Panc1 (cell line): ENCODE measurements at regions not wholly inside any gene's neighbourhood (a gene's known extent, or its start where the extent isn't known, plus 50 kb on each side); places are given as distances from the start of the nearest gene placed in this dataset.

ENCODE experiments used
- ATAC-seq: fragments of 200-7000 bp; cut with Tn5 transposase; 2 replicates; pipeline ENCODE4 v1.9.1; 2020; ENCODE audit warnings: mild to moderate bottlenecking, moderate library complexity
- BruUV-seq: library from RNA; stranded (reverse); fragments of 400-500 nt; replicated peaks from 2 replicates; lab custom pipeline; 2021; lab: Mats Ljungman, UMichigan
- CTCF ChIA-PET: fragments of 300-600 bp; sonication (Branson Sonifier 250); formaldehyde crosslinking; loops from one replicate; lab custom pipeline; 2022; ENCODE audit warnings: antibody characterized with exemption; lab: Charles Lee
- POLR2A ChIA-PET: fragments of 300-600 bp; sonication (Branson Sonifier 250); formaldehyde crosslinking; loops from one replicate; lab custom pipeline; 2022; ENCODE audit warnings: antibody characterized with exemption; lab: Charles Lee
- DNase-seq: peaks from one replicate; pipeline ENCODE4 v3.0.0-alpha.2; 2010; ENCODE audit warnings: low read depth, low spot score
- H3K27ac ChIP-seq: 2 replicates; pipeline ENCODE4 v1.5.1; 2011; ENCODE audit warnings: mild to moderate bottlenecking, low read length, inconsistent platforms
- H3K27me3 ChIP-seq: fragments of 200-500 bp; sonication (Bioruptor generic); 2 replicates; pipeline ENCODE4 v1.6.0; 2014; ENCODE audit warnings: low read length, inconsistent platforms; ENCODE audit not compliant: control insufficient read depth, insufficient read depth
- H3K36me3 ChIP-seq: fragments of 200-500 bp; sonication (Bioruptor generic); 2 replicates; pipeline ENCODE4 v1.5.1; 2014; ENCODE audit warnings: inconsistent platforms, mild to moderate bottlenecking, low read length, moderate library complexity; ENCODE audit not compliant: control insufficient read depth, insufficient read depth
- H3K4me1 ChIP-seq: 2 replicates; pipeline ENCODE4 v1.5.1; 2011; ENCODE audit warnings: inconsistent platforms, mild to moderate bottlenecking, low read length, moderate library complexity; ENCODE audit not compliant: control insufficient read depth, insufficient read depth
- H3K4me3 ChIP-seq, 2 experiments: 2 replicates each; pipeline ENCODE4 v1.5.1; 2011 to 2012; ENCODE audit warnings: low read depth in 2 of 2, low read length in 2 of 2, mild to moderate bottlenecking in 2 of 2, inconsistent platforms in 1 of 2, moderate library complexity in 1 of 2
- H3K9me3 ChIP-seq: fragments of 200-500 bp; sonication (Bioruptor generic); 2 replicates; pipeline ENCODE4 v1.5.1; 2014; ENCODE audit warnings: low read depth, mild to moderate bottlenecking, inconsistent platforms, low read length, moderate library complexity; ENCODE audit not compliant: control insufficient read depth, insufficient read depth
- POLR2AphosphoS5 ChIP-seq: IDR thresholded peaks from 2 replicates; pipeline ENCODE4 v1.6.1; 2012; ENCODE audit warnings: mild to moderate bottlenecking, low read depth, low read length, moderate library complexity
- SIN3A ChIP-seq: IDR thresholded peaks from 2 replicates; pipeline ENCODE4 v1.6.1; 2012; ENCODE audit warnings: low read depth, mild to moderate bottlenecking, low read length, moderate library complexity, borderline replicate concordance; ENCODE audit not compliant: insufficient read depth
- TCF7L2 ChIP-seq: IDR thresholded peaks from 2 replicates; pipeline ENCODE4 v1.6.1; 2011; ENCODE audit warnings: mild to moderate bottlenecking, low read depth, low read length, inconsistent platforms
- in situ Hi-C: cut with HindIII; loops from 2 replicates; pipeline ENCODE4 v1.10.0; 2016; ENCODE audit warnings: low sequenced_read_pairs, low pct_unique_long_range_greater_than_20kb
- intact Hi-C: fragments of 100-400 bp; cut with micrococcal nuclease; formaldehyde crosslinking; loops from one replicate; pipeline ENCODE4 v1.10.0; 2022; ENCODE audit not compliant: unreplicated experiment
- TF ChIP-seq, protein P1 (sequence below): fragments of 450-650 bp; IDR thresholded peaks from 2 replicates; pipeline ENCODE4 v1.5.1; 2017; ENCODE audit warnings: mild to moderate bottlenecking
- TF ChIP-seq, protein P2 (sequence below), 2 experiments: IDR thresholded peaks; 2 replicates each; pipeline ENCODE4 v1.6.1; 2011 to 2012; ENCODE audit warnings: low read depth in 2 of 2, control low read depth in 1 of 2, low read length in 1 of 2, mild to moderate bottlenecking in 1 of 2, moderate library complexity in 1 of 2; ENCODE audit not compliant: insufficient read depth in 1 of 2

DNA sequence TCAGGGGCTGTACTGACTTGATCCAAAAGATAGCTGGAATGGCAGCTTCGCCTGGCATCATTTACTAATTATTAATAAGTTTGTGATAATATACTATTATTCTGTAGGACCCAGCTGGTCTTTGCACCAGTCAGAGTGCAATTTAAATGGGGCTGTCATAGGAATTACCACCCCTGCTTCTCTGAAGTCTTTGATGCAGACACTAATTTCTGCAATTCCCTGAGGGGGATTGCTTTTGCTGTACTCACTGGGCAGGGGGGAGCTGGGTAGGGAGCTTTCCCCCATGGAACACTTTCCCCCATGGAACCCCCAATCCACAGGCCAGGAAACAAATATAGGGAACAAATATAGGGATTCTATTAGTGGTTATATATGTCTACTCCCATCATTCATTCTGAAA lies 54.9 kb upstream of the TSKU start:
- Histone ChIP-seq H3K27ac (no peak overlapping the region), H3K4me1 (no peaks in the 10 kb centered on the region), H3K4me3 (no peak overlapping the region), H3K36me3 (no peaks in the 10 kb centered on the region), H3K9me3 (no peaks in the 10 kb centered on the region), H3K27me3 (peaks cover 27% of the 10 kb centered on the region)
- BruUV-seq: no TSS peak
- ChIA-PET POLR2A (no interaction called here), CTCF (no interaction called here)
- DNase-seq: no peak
- TF ChIP-seq SIN3A (no peak), TCF7L2 (no peak)
- ATAC-seq: no peak
- intact Hi-C loops: no loop called here
- in situ Hi-C loops: no loop called here

DNA sequence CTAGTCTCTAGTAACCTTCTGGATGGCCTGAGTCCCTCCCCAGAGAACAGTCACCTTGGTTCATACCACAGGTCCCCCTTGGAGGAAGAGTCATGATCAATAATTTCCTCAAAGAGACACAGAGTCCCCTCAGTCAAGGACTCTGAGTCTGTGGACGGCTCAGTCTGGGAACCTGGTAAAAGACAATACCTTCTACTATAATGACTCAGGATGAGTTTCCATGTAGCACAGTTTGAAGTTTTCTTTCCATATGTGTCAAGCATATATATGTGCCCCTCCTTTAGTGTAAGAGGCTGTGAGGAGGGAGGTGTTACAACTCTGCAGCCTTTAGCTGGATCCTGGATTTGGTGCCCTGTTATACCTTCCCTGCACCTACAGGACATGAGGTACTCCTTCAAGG lies 54.4 kb upstream of the TSKU start:
- ATAC-seq (no peak), DNase-seq (no peak)
- CTCF ChIA-PET: no interaction called here
- H3K27ac ChIP-seq: no peak overlapping the region
- intact Hi-C loops: no loop called here
- H3K36me3 ChIP-seq: no peaks in the 10 kb centered on the region
- H3K4me3 ChIP-seq: no peak overlapping the region
- H3K4me1 ChIP-seq: no peaks in the 10 kb centered on the region
- TF ChIP-seq SIN3A (no peak), TCF7L2 (no peak), POLR2AphosphoS5 (no peak)
- TF ChIP-seq, protein P1, sequence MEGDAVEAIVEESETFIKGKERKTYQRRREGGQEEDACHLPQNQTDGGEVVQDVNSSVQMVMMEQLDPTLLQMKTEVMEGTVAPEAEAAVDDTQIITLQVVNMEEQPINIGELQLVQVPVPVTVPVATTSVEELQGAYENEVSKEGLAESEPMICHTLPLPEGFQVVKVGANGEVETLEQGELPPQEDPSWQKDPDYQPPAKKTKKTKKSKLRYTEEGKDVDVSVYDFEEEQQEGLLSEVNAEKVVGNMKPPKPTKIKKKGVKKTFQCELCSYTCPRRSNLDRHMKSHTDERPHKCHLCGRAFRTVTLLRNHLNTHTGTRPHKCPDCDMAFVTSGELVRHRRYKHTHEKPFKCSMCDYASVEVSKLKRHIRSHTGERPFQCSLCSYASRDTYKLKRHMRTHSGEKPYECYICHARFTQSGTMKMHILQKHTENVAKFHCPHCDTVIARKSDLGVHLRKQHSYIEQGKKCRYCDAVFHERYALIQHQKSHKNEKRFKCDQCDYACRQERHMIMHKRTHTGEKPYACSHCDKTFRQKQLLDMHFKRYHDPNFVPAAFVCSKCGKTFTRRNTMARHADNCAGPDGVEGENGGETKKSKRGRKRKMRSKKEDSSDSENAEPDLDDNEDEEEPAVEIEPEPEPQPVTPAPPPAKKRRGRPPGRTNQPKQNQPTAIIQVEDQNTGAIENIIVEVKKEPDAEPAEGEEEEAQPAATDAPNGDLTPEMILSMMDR: no peak
- TF ChIP-seq, protein P2, sequence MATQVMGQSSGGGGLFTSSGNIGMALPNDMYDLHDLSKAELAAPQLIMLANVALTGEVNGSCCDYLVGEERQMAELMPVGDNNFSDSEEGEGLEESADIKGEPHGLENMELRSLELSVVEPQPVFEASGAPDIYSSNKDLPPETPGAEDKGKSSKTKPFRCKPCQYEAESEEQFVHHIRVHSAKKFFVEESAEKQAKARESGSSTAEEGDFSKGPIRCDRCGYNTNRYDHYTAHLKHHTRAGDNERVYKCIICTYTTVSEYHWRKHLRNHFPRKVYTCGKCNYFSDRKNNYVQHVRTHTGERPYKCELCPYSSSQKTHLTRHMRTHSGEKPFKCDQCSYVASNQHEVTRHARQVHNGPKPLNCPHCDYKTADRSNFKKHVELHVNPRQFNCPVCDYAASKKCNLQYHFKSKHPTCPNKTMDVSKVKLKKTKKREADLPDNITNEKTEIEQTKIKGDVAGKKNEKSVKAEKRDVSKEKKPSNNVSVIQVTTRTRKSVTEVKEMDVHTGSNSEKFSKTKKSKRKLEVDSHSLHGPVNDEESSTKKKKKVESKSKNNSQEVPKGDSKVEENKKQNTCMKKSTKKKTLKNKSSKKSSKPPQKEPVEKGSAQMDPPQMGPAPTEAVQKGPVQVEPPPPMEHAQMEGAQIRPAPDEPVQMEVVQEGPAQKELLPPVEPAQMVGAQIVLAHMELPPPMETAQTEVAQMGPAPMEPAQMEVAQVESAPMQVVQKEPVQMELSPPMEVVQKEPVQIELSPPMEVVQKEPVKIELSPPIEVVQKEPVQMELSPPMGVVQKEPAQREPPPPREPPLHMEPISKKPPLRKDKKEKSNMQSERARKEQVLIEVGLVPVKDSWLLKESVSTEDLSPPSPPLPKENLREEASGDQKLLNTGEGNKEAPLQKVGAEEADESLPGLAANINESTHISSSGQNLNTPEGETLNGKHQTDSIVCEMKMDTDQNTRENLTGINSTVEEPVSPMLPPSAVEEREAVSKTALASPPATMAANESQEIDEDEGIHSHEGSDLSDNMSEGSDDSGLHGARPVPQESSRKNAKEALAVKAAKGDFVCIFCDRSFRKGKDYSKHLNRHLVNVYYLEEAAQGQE (IDR thresholded peaks at IDR 0.05; ENCODE audit: insufficient read depth in 1 of 2, low read depth in 2 of 2, low read length in 1 of 2): no peak
- BruUV-seq: no TSS peak
- no peaks in the 10 kb centered on the region for H3K9me3 ChIP-seq
- in situ Hi-C loops: no loop called here
- peaks cover 27% of the 10 kb centered on the region for H3K27me3 ChIP-seq
- POLR2A ChIA-PET: no interaction called here

DNA sequence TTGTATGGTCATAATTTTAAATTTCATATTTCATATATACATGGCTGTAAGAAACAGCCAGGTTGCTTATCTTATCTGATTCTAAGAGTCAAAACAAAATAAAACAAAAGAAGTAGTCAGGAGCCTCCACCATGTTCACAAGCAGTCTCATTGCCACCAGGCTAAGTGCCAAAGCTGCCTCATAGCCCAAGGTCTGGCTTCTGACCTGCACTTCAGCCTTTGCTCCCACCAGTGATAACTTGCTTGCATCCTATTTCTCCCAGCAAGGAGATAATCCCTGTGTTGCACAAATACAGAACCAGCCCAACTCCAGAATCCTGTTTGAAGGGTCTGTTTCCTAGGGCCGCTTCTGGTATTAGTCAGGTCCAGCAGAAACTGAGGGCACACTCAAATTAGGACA lies 53.9 kb upstream of the TSKU start:
- CTCF ChIA-PET: no interaction called here

More for the DNA sequence above, 53.9 kb upstream of the TSKU start:
- Histone ChIP-seq H3K4me3 (no peak overlapping the region), H3K9me3 (no peaks in the 10 kb centered on the region), H3K36me3 (no peaks in the 10 kb centered on the region), H3K27me3 (peaks cover 27% of the 10 kb centered on the region), H3K27ac (no peak overlapping the region), H3K4me1 (no peaks in the 10 kb centered on the region)
- ATAC-seq: no peak
- POLR2A ChIA-PET: no interaction called here
- intact Hi-C loops: no loop called here
- TF ChIP-seq, protein P1: no peak
- TF ChIP-seq, protein P2 (IDR thresholded peaks at IDR 0.05; ENCODE audit: insufficient read depth in 1 of 2, low read depth in 2 of 2, low read length in 1 of 2): no peak
- TF ChIP-seq SIN3A (no peak), TCF7L2 (no peak), POLR2AphosphoS5 (no peak)
- no peak for DNase-seq
- BruUV-seq: no TSS peak
- in situ Hi-C loops: no loop called here
